ENCODE measurements at regions not wholly inside any gene's neighbourhood (a gene's known extent, or its start where the extent isn't known, plus 50 kb on each side); places are given as distances from the start of the nearest gene placed in this dataset.

DNA sequence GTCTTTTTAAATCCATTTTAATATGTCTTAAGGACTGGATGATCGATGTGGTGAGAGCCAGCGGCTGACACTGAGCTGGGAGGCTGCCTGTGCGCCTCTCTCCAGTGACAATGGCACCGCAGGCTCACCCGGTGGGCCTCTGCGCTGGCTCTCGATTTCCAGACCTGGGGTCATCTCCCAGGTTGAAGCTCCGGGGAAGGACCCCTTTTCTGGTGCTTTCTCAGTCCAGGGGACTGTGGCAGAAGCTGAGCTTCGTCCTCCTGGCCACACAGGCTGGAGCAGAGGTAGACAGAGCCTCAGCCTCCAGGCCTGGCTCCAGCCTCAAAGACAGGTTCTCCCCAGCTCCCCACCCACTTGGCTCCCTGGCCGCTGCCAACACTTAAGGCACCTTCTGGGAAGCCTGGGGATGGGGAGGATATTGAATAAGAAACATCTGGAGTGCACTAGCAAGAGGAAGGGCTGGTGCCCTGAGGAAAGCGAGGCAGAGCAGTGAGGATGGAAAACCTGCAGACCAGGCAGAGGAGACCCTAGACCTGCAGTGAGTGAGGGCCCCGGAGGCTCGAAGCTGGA, 154.2 kb upstream of the SMAD3 start:
- H3K36me3 ChIP-seq (ENCODE audit: control insufficient read depth in 1 of 2, insufficient read depth in 2 of 2, low read length in 2 of 2) = no peaks in the 10 kb centered on the region
- no peaks in the 10 kb centered on the region for H3K4me1 ChIP-seq (ENCODE audit: control insufficient read depth in 1 of 2, insufficient read depth in 2 of 2, low read length in 2 of 2)
- POLR2A ChIA-PET = no interaction called here
- no TSS peak for BruUV-seq (replicated peaks)
- RAD21 ChIA-PET (ENCODE audit: low non-redundant PET in 1 of 2, low total read pairs in 2 of 2, uncharacterized antibody in 2 of 2, unreplicated experiment in 2 of 2) = no interaction called here
- H3K27ac ChIP-seq (ENCODE audit: low read depth, low read length) = no peak overlapping the region
- CTCF ChIA-PET = interaction anchor here (1.2 kb wide), 1 partner anchor 14 kb away, joined by 3 read pairs; no protein-coding TSS in a partner anchor
- no peaks in the 10 kb centered on the region for H3K9me3 ChIP-seq (ENCODE audit: control insufficient read depth in 1 of 2, insufficient read depth in 1 of 2, low read depth in 1 of 2, low read length in 2 of 2)
- no peak overlapping the region for H3K4me2 ChIP-seq (ENCODE audit: low read length)
- no peak overlapping the region for H2AFZ ChIP-seq (ENCODE audit: low read depth, low read length, poor library complexity, severe bottlenecking)
- H3K27me3 ChIP-seq (ENCODE audit: insufficient read depth, low read length) = no peaks in the 10 kb centered on the region
- no peaks in the 10 kb centered on the region for H4K20me1 ChIP-seq (ENCODE audit: insufficient read depth)
- H3K79me2 ChIP-seq (ENCODE audit: insufficient read depth, low read length) = no peaks in the 10 kb centered on the region
- DNase-seq (ENCODE audit: low read depth, low spot score) (no peak), ATAC-seq (no peak)
- H3K9me2 ChIP-seq (ENCODE audit: insufficient read depth) = no peaks in the 10 kb centered on the region
- H3K4me3 ChIP-seq (replicated peaks in 1 of 2; ENCODE audit: low read depth in 1 of 2, low read length in 2 of 2) = no peak overlapping the region
- intact Hi-C loops (cut with micrococcal nuclease) = no loop called here
- TF ChIP-seq FOSL1 (IDR thresholded peaks at IDR 0.05; ENCODE audit: low read depth) (no peak), YY1 (IDR thresholded peaks at IDR 0.05; ENCODE audit: extremely low read depth, insufficient replicate concordance, low read depth, low read length) (no peak), ZFX (IDR thresholded peaks at IDR 0.05) (no peak), SRF (IDR thresholded peaks at IDR 0.05; ENCODE audit: low read depth) (no peak), POLR2AphosphoS5 (IDR thresholded peaks at IDR 0.05; ENCODE audit: low read depth, low read length) (no peak)
- no peak overlapping the region for H3K9ac ChIP-seq (ENCODE audit: low read length)

DNA sequence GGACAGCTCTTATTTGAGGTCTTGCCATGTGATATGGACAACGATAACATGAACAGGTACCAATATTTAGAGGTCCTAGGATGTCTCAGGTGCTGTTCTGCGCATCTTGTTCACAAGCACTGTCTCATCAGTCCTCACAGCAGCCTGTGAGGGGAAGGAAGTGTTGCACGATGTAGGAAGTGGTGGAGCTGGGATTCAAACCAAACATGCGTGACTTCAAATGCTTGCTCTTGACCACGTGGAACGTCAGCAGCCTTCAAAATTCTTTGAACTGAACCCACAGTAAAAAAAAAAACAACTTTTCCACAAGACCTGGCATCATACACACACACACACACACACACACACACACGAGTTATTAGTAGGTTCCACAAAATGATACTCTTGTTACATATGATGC, 153.4 kb upstream of the SMAD3 start:
- DNase-seq (ENCODE audit: low read depth, low spot score) = no peak
- BruUV-seq (replicated peaks) = no TSS peak
- H3K79me2 ChIP-seq (ENCODE audit: insufficient read depth, low read length) = no peaks in the 10 kb centered on the region
- ChIA-PET RAD21 (ENCODE audit: low non-redundant PET in 1 of 2, low total read pairs in 2 of 2, uncharacterized antibody in 2 of 2, unreplicated experiment in 2 of 2) (no interaction called here), POLR2A (no interaction called here), CTCF (interaction anchor here (1.2 kb wide), 1 partner anchor 15 kb away, joined by 3 read pairs; no protein-coding TSS in a partner anchor)
- no peak overlapping the region for H2AFZ ChIP-seq (ENCODE audit: low read depth, low read length, poor library complexity, severe bottlenecking)
- no peaks in the 10 kb centered on the region for H3K9me3 ChIP-seq (ENCODE audit: control insufficient read depth in 1 of 2, insufficient read depth in 1 of 2, low read depth in 1 of 2, low read length in 2 of 2)
- H3K27ac ChIP-seq (ENCODE audit: low read depth, low read length) = no peak overlapping the region
- TF ChIP-seq POLR2A (IDR thresholded peaks at IDR 0.05; ENCODE audit: borderline replicate concordance, extremely low read depth, insufficient read depth, insufficient read length) = no peak
- TF ChIP-seq JUND (IDR thresholded peaks at IDR 0.05) = no peak
- TF ChIP-seq SIN3A (IDR thresholded peaks at IDR 0.05; ENCODE audit: low read depth) = no peak
- TF ChIP-seq RAD21 (IDR thresholded peaks at IDR 0.05; ENCODE audit: low read depth) = no peak
- TF ChIP-seq TCF7L2 (IDR thresholded peaks at IDR 0.05; ENCODE audit: borderline replicate concordance, extremely low read depth, insufficient read depth, insufficient read length) = no peak
- TF ChIP-seq POLR2AphosphoS5 (IDR thresholded peaks at IDR 0.05; ENCODE audit: low read depth, low read length) = no peak
- TF ChIP-seq, protein P1, sequence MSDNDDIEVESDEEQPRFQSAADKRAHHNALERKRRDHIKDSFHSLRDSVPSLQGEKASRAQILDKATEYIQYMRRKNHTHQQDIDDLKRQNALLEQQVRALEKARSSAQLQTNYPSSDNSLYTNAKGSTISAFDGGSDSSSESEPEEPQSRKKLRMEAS (IDR thresholded peaks at IDR 0.05) = no peak
- TF ChIP-seq, protein P2, sequence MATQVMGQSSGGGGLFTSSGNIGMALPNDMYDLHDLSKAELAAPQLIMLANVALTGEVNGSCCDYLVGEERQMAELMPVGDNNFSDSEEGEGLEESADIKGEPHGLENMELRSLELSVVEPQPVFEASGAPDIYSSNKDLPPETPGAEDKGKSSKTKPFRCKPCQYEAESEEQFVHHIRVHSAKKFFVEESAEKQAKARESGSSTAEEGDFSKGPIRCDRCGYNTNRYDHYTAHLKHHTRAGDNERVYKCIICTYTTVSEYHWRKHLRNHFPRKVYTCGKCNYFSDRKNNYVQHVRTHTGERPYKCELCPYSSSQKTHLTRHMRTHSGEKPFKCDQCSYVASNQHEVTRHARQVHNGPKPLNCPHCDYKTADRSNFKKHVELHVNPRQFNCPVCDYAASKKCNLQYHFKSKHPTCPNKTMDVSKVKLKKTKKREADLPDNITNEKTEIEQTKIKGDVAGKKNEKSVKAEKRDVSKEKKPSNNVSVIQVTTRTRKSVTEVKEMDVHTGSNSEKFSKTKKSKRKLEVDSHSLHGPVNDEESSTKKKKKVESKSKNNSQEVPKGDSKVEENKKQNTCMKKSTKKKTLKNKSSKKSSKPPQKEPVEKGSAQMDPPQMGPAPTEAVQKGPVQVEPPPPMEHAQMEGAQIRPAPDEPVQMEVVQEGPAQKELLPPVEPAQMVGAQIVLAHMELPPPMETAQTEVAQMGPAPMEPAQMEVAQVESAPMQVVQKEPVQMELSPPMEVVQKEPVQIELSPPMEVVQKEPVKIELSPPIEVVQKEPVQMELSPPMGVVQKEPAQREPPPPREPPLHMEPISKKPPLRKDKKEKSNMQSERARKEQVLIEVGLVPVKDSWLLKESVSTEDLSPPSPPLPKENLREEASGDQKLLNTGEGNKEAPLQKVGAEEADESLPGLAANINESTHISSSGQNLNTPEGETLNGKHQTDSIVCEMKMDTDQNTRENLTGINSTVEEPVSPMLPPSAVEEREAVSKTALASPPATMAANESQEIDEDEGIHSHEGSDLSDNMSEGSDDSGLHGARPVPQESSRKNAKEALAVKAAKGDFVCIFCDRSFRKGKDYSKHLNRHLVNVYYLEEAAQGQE (IDR thresholded peaks at IDR 0.05; ENCODE audit: low read depth) = no peak
- no peak for TF ChIP-seq EZH2 (IDR thresholded peaks at IDR 0.05)
- no peak for TF ChIP-seq FOSL1 (IDR thresholded peaks at IDR 0.05; ENCODE audit: low read depth)
- H3K4me1 ChIP-seq (ENCODE audit: control insufficient read depth in 1 of 2, insufficient read depth in 2 of 2, low read length in 2 of 2) = no peaks in the 10 kb centered on the region
- H3K9me2 ChIP-seq (ENCODE audit: insufficient read depth) = no peaks in the 10 kb centered on the region
- no peak overlapping the region for H3K4me3 ChIP-seq (replicated peaks in 1 of 2; ENCODE audit: low read depth in 1 of 2, low read length in 2 of 2)
- intact Hi-C loops (cut with micrococcal nuclease) = no loop called here
- H3K36me3 ChIP-seq (ENCODE audit: control insufficient read depth in 1 of 2, insufficient read depth in 2 of 2, low read length in 2 of 2) = no peaks in the 10 kb centered on the region
- H3K27me3 ChIP-seq (ENCODE audit: insufficient read depth, low read length) = no peaks in the 10 kb centered on the region
- no peak overlapping the region for H3K9ac ChIP-seq (ENCODE audit: low read length)
- no peaks in the 10 kb centered on the region for H4K20me1 ChIP-seq (ENCODE audit: insufficient read depth)
- no peak for ATAC-seq
- no peak overlapping the region for H3K4me2 ChIP-seq (ENCODE audit: low read length)
